GM10266 (cell line): ENCODE measurements at regions not wholly inside any gene's neighbourhood (a gene's known extent, or its start where the extent isn't known, plus 50 kb on each side); places are given as distances from the start of the nearest gene placed in this dataset.
"Not testable (repeated sequence)": the region's sequence is repeated elsewhere in the genome, so short reads cannot be mapped to it uniquely, and the experiment has no call there.

Experiments used
- DNase-seq: peaks from one replicate; pipeline ENCODE4 v3.0.0; 2012; ENCODE audit errors: extremely low spot score
- CTCF ChIP-seq: IDR thresholded peaks from 2 replicates; pipeline ENCODE4 v1.5.1; 2012; ENCODE audit warnings: mild to moderate bottlenecking, low read depth; ENCODE audit not compliant: control insufficient read depth, insufficient read depth; ENCODE audit errors: missing control alignments

GRCh38 chr17:36850790-36851189 is 86.5 kb upstream of the LHX1 start:
- no peak for TF ChIP-seq CTCF
- DNase-seq: no peak

- no peak for DNase-seq
- TF ChIP-seq CTCF: no peak
Measured at GRCh38 chr17:36851250-36851649, 86.0 kb upstream of the LHX1 start.

GRCh38 chr17:36852478-36852877 is 84.8 kb upstream of the LHX1 start:
- DNase-seq: not testable (repeated sequence)

- TF ChIP-seq CTCF: no peak
- DNase-seq: no peak
Measured at GRCh38 chr17:36854982-36855381, 82.3 kb upstream of the LHX1 start.

- DNase-seq: no peak
- no peak for TF ChIP-seq CTCF
Measured at GRCh38 chr17:36855459-36855858, 81.8 kb upstream of the LHX1 start.

GRCh38 chr17:36856222-36856621 is 81.1 kb upstream of the LHX1 start:
- no peak for DNase-seq
- TF ChIP-seq CTCF: no peak

GRCh38 chr17:36856903-36857381 is 80.3 kb upstream of the LHX1 start:
- no peak for DNase-seq
- TF ChIP-seq CTCF: no peak

- no peak for DNase-seq
- no peak for TF ChIP-seq CTCF
Measured at GRCh38 chr17:36857698-36858097, 79.6 kb upstream of the LHX1 start.
